Testis (tissue), 2 donors: ENCODE measurements at regions not wholly inside any gene's neighbourhood (a gene's known extent, or its start where the extent isn't known, plus 50 kb on each side); places are given as distances from the start of the nearest gene placed in this dataset.

ENCODE experiments used
- DNase-seq: peaks from one replicate; pipeline ENCODE4 v3.0.0-alpha.2; 2019
- H3K27ac ChIP-seq, 2 donors: fragments of 200-600 bp; sonication (generic); one replicate each; pipeline ENCODE4 v1.5.1; 2019
- H3K27me3 ChIP-seq: fragments of 200-600 bp; sonication (generic); one replicate; pipeline ENCODE4 v1.5.1; 2019
- H3K36me3 ChIP-seq: fragments of 200-600 bp; sonication (generic); one replicate; pipeline ENCODE4 v1.5.1; 2017; ENCODE audit warnings: low read depth; ENCODE audit errors: missing control alignments
- H3K4me1 ChIP-seq: fragments of 200-600 bp; sonication (generic); one replicate; pipeline ENCODE4 v1.5.1; 2019
- H3K4me3 ChIP-seq, 2 donors: fragments of 200-600 bp; sonication (generic); one replicate each; pipeline ENCODE4 v1.5.1; 2017 to 2019
- H3K9me3 ChIP-seq: fragments of 200-600 bp; sonication (generic); one replicate; pipeline ENCODE4 v1.5.1; 2017
- POLR2A ChIP-seq: fragments of 450-650 bp; IDR thresholded peaks from one replicate; pipeline ENCODE4 v1.6.1; 2017; ENCODE audit warnings: antibody characterized with exemption, mild to moderate bottlenecking, moderate library complexity
- WGBS, 2 donors: methylation state at CpG; one replicate each; pipeline ENCODE4 v1.1.5; 2018; 5-methylcytosine and 5-hydroxymethylcytosine counted together
- intact Hi-C: fragments of 100-400 bp; cut with DNase I; formaldehyde crosslinking; loops from one replicate; pipeline ENCODE4 v1.15.1; 2023; ENCODE audit warnings: low total_unique reads
- TF ChIP-seq, protein P1 (sequence below), 3 experiments: fragments of 450-650 bp in 2 of 3; fragments of 200-600 bp in 1 of 3; sonication (generic) in 1 of 3; IDR thresholded peaks; one replicate each; pipeline ENCODE4 v1.5.1; 2016 to 2019; ENCODE audit warnings: antibody characterized with exemption in 3 of 3, mild to moderate bottlenecking in 2 of 3, moderate library complexity in 1 of 3

DNA sequence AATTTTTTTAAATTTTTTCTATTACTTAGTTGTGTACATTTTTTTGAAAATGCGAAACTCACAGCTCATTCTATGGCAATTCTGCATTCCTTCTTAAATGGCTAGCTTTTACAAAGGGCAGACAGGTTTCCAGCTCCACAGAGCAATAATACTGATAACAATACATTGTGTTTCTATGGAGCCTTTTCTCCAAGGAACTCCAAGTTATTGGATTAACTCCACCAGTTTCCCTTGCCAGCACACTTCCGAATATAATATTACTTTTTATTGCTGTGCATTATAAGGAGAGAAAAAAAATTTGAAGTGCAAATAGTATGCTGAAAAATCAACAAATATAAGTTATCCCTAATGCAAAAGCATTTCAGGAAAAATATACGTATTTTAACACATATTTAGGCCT is 127.5 kb upstream of the PSMD7 start:
- no peaks in the 10 kb centered on the region for H3K9me3 ChIP-seq
- no peaks in the 10 kb centered on the region for H3K4me1 ChIP-seq
- no peak for DNase-seq
- no peak overlapping the region for H3K27ac ChIP-seq
- no peaks in the 10 kb centered on the region for H3K36me3 ChIP-seq
- intact Hi-C loops: no loop called here
- H3K4me3 ChIP-seq: no peak overlapping the region
- H3K27me3 ChIP-seq: no peaks in the 10 kb centered on the region
- no peak for TF ChIP-seq POLR2A
- TF ChIP-seq, protein P1, sequence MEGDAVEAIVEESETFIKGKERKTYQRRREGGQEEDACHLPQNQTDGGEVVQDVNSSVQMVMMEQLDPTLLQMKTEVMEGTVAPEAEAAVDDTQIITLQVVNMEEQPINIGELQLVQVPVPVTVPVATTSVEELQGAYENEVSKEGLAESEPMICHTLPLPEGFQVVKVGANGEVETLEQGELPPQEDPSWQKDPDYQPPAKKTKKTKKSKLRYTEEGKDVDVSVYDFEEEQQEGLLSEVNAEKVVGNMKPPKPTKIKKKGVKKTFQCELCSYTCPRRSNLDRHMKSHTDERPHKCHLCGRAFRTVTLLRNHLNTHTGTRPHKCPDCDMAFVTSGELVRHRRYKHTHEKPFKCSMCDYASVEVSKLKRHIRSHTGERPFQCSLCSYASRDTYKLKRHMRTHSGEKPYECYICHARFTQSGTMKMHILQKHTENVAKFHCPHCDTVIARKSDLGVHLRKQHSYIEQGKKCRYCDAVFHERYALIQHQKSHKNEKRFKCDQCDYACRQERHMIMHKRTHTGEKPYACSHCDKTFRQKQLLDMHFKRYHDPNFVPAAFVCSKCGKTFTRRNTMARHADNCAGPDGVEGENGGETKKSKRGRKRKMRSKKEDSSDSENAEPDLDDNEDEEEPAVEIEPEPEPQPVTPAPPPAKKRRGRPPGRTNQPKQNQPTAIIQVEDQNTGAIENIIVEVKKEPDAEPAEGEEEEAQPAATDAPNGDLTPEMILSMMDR (IDR thresholded peaks at IDR 0.05): no peak
- 74 to 82% methylated on average over 3 of the region's 3 CpGs for WGBS, 2 donors

DNA sequence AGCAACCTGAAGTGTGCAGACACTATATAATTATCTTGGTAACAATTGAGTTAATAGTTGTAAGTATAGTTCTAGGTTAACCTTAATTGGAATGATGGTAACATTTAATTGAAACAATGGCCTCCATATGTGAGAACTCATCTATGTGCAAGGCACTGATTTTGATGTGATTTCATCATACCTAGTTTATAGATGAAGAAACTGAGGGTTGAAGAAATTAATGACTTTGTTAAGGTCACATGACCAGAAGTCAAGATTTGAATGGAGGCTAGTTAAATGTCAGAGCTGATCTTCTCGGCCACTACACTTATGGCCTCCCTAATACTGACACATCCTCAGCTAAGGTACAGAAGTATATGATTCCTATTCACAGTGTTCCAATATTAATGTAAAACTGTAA is 128.2 kb upstream of the PSMD7 start:
- Histone ChIP-seq H3K27ac (no peak overlapping the region), H3K4me3 (no peak overlapping the region), H3K4me1 (no peaks in the 10 kb centered on the region), H3K36me3 (no peaks in the 10 kb centered on the region), H3K9me3 (no peaks in the 10 kb centered on the region), H3K27me3 (no peaks in the 10 kb centered on the region)
- WGBS, 2 donors: 90 to 94% methylated on average over 1 of the region's 1 CpG
- intact Hi-C loops: no loop called here
- TF ChIP-seq, protein P1 (IDR thresholded peaks at IDR 0.05): no peak
- TF ChIP-seq POLR2A: no peak
- DNase-seq: no peak

DNA sequence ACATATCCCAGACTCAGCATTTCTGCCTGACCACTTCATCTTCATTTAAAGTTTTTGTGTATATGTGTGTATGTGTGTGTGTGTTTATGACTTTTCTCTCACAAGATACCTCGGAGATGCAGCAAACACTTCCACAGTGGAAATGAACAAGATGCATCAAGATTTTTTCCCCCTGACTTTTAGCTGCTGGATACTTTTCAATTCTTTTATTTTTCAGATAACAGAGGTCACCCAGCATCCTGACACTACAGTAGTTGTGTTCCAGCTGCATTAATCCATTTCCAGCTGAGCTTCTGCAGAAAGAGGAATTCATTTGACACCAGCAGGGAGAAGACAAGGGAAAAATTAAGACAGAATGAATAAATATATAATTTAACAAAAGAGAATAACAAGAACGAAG is 130.2 kb upstream of the PSMD7 start:
- no peak for TF ChIP-seq POLR2A
- TF ChIP-seq, protein P1 (IDR thresholded peaks at IDR 0.05): no peak
- H3K4me3 ChIP-seq: no peak overlapping the region
- DNase-seq: no peak
- H3K9me3 ChIP-seq: no peaks in the 10 kb centered on the region
- H3K27ac ChIP-seq: no peak overlapping the region
- intact Hi-C loops: no loop called here
- no peaks in the 10 kb centered on the region for H3K4me1 ChIP-seq
- 35 to 45% methylated on average over 2 of the region's 2 CpGs for WGBS, 2 donors
- H3K36me3 ChIP-seq: no peaks in the 10 kb centered on the region
- no peaks in the 10 kb centered on the region for H3K27me3 ChIP-seq

DNA sequence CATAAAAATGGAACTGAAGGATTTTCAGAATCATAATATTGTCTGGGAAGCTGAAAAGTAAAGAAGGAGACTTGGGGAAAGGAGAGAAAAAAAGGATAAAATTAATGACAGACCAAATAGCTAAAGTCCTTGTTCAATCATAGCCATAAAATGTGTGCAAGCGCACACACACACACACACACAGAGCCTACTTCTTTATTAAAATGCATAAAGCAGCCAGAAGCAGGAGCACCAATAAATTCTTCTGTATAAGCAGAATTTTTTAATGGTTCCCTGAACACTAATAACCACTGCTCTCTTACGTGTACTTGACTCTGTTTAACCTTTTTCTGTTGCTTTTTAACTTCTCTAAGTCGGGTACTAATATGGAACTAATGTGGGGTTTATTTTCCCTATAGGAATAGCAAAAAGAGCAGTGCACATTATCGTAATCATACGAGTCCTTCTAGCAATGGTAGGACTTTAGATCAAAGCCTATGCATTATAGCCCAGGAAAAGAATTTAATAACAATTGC is 131.0 kb upstream of the PSMD7 start:
- Histone ChIP-seq H3K27ac (no peak overlapping the region), H3K4me1 (no peaks in the 10 kb centered on the region), H3K4me3 (no peak overlapping the region), H3K27me3 (no peaks in the 10 kb centered on the region), H3K36me3 (no peaks in the 10 kb centered on the region), H3K9me3 (no peaks in the 10 kb centered on the region)
- intact Hi-C loops: no loop called here
- WGBS, 2 donors: 59 to 62% methylated on average over 5 of the region's 5 CpGs
- DNase-seq: no peak
- TF ChIP-seq POLR2A: no peak
- TF ChIP-seq, protein P1 (IDR thresholded peaks at IDR 0.05): no peak

DNA sequence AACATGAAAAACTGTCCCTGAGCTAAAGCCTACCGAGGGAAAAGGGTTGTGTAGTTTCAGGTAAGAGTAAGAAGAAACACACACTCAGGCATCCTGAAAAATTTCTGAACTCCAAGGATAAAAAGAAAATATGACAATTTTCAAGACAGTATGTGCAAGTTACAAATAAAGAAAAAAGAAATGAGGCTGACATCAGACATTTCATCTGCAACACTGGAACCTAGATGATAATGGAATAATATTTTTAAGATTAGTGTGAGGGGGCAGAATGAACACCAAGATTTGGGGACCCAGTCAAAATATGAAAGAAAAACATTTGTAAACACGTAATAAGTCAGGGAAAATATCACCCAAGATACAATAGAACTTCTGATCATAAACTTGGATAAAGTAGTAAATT is 135.9 kb upstream of the PSMD7 start:
- Histone ChIP-seq H3K36me3 (no peaks in the 10 kb centered on the region), H3K4me3 (no peak overlapping the region), H3K27ac (no peak overlapping the region), H3K27me3 (no peaks in the 10 kb centered on the region), H3K9me3 (no peaks in the 10 kb centered on the region), H3K4me1 (no peaks in the 10 kb centered on the region)
- intact Hi-C loops: no loop called here
- no peak for DNase-seq
- WGBS, 2 donors: 93% methylated on average over 2 of the region's 2 CpGs
- TF ChIP-seq, protein P1 (IDR thresholded peaks at IDR 0.05): no peak
- TF ChIP-seq POLR2A: no peak
